ENCODE measurements at regions not wholly inside any gene's neighbourhood (a gene's known extent, or its start where the extent isn't known, plus 50 kb on each side); places are given as distances from the start of the nearest gene placed in this dataset.
"Not testable (repeated sequence)": the region's sequence is repeated elsewhere in the genome, so short reads cannot be mapped to it uniquely, and the experiment has no call there.

- DNase-seq (ENCODE audit: low spot score) = no peak
Measured at GRCh38 chr14:27739657-27740156, 1026.9 kb upstream of the FOXG1 start.

DNA sequence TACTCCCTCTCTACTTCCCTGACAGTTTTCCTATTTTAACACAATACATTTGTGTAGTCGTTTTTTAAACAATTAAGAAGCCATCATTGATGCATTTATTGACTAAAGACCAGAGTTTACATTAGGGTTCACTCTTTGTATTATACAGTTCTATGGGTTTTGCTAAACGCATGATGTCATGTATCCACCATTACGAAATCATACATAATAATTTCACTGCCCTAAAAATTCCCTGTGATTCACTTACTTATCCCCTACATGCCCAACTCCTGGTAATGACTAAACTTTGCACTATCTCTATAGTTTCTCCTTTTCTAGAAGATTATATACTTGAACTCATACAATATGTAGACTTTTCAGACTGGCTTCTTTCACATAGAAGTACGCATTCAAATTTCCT lies 1016.5 kb upstream of the FOXG1 start:
- no peak for DNase-seq (ENCODE audit: low spot score)

- not testable (repeated sequence) for DNase-seq (ENCODE audit: low spot score)
Measured at GRCh38 chr14:27757642-27758041, 1008.9 kb upstream of the FOXG1 start.

- not testable (repeated sequence) for DNase-seq (ENCODE audit: low spot score)
Measured at GRCh38 chr14:27760367-27760766, 1006.2 kb upstream of the FOXG1 start.

- not testable (repeated sequence) for DNase-seq (ENCODE audit: low spot score)
Measured at GRCh38 chr14:27799066-27800028, 967.2 kb upstream of the FOXG1 start.

DNA sequence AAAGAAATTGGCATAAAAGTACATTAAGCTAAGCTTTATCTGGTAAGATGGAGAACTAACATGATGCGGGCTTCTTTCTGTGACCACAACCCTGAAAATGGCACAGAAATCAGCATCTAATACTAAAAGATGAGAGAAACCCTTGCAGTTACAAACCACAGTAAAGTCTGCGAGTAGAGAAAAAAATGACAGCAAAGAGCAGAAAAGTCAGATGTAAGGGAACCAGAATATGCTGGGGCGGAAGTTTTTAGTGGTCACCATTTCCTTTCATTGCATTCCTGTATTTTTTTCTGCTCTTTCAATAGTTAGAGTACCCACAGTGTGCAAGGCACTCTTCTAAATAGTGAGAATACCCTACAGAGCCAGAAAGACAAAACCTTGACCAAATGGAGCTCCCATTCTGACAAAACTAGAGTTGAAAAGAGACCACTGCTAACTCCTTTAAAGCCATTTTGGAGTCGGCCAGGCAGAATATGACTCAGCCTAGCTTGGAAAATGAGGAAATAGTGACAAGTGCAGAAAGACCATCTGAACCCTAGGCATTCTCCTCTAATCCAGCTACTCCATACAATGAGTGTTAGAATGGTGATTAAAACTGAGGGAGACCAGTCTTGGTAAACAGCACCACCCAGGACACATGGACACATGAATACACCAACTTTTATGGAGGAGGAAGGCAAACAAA lies 948.7 kb upstream of the FOXG1 start:
- DNase-seq (ENCODE audit: low spot score) = not testable (repeated sequence)

DNA sequence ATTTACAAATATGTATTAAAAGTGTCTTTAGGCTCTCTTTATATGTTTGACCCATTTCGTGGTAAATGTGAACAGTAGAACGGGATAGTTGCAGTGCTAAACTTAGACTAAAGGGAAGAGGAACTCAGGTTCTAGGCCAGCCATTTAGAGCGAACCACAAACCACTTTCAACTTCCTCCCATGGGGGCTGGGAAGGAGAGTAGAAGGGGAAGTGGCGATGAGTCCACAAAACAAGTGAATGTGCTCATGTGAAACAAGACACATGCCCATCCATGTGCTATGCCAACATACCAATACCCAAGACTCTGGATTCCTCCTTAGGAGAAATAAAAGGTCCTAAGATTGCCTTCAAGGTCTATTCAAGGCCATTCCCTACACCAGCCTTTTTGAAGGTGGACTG lies 940.4 kb upstream of the FOXG1 start:
- not testable (repeated sequence) for DNase-seq (ENCODE audit: low spot score)

- DNase-seq (ENCODE audit: low spot score) = not testable (repeated sequence)
Measured at GRCh38 chr14:27831978-27832377, 934.6 kb upstream of the FOXG1 start.

DNA sequence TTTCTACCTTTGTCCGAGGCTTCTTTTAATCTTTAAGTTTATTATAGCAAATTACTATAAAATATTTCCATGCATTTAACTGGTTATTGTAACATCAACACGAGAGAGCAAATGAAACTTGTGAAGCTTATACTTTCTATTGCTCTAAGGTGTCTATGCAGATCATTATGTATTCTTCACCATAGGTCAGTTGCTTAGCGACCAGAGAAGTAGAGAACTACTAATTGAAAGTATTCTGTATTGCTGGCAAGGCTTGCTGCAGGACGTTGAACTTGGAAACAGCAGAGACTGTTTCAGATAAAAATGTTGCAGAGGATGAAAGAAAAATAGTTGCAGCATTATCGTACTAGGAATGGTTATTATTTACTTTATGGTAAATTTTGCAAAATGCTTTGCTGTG lies 933.6 kb upstream of the FOXG1 start:
- not testable (repeated sequence) for DNase-seq (ENCODE audit: low spot score)

GRCh38 chr14:27836386-27836785 lies 930.2 kb upstream of the FOXG1 start:
- DNase-seq (ENCODE audit: low spot score) = no peak

DNA sequence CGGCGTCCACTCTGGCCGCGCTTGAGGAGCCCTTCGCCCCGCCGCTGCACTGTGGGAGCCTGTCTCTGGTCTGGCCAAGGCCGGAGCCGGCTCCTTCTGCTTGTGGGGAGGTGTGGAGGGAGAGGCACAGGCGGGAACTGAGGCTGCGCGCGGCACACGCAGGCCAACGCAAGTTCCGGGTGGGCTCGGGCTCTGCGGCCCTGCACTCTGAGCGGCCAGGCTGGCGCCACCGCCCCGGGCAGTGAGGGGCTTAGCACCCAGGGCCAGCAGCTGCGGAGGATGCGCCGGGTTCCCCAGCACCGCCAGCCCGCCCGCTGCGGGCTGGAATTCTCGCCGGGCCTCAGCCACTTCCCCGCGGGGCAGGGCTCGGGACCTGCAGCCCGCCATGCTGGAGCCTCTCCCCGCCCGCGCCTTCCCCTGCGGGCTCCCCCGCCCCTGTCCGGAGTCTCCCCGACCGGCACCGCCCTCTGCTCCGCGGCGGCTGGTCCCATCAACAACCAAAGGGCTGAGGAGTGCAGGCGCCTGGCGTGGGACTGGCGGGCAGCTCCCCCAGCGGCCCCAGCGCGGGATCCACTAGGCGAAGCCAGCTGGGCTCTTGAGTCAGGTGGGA lies 921.2 kb upstream of the FOXG1 start:
- no peak for DNase-seq (ENCODE audit: low spot score)

DNA sequence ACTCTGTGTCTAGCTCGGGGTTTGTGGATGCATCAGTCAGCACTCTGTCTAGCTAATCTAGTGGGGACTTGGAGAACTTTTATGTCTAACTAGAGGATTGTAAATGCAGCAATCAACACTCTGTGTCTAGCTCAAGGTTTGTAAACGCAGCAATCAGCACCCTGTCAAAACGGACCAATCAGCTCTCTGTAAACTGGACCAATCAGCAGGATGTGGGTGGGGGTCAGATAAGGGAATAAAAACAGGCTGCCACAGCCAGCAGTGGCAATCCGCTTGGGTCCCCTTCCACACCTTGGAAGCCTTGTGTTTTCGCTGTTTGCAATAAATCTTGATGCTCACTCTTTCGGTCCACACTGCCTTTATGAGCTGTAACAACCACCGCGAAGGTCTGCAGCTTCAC lies 920.7 kb upstream of the FOXG1 start:
- no peak for DNase-seq (ENCODE audit: low spot score)

DNA sequence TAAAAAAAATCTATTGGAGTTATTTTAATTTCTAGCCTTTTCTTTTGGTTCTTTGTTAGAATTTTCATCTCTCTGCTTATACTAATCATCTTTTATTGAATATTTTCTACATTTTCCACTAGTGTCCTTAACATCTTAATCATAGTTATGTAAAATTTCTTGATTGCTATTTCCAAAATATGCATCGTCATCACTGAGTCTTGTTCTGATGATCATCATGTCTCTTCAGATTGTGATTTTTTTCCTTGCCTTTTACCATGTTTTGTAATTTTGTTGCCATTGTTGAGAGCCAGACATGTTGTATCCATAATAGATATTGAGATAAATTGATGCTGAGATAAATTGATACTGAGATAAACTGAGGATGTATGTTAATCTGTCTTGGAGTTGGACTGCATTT lies 919.1 kb upstream of the FOXG1 start:
- DNase-seq (ENCODE audit: low spot score) = not testable (repeated sequence)

DNA sequence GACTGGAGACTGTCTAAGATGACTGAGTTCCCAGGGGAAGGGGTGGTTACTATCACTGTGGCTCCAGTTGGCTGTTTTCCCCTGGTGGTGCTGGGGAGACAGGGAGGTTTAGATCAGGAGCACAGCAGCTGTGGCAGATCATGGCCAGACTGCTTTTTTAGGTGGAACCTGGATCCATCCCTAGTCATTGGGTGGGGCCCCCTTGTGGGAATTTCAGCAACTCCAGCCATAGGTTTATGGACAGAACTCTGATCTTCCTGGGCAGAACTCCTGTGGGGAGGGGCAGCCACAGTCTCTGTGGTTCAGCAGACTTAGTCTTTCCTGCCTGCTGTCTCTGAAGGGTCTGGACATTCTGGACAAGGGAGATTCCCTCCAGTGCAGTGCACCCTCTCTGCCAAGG lies 917.4 kb upstream of the FOXG1 start:
- not testable (repeated sequence) for DNase-seq (ENCODE audit: low spot score)

DNA sequence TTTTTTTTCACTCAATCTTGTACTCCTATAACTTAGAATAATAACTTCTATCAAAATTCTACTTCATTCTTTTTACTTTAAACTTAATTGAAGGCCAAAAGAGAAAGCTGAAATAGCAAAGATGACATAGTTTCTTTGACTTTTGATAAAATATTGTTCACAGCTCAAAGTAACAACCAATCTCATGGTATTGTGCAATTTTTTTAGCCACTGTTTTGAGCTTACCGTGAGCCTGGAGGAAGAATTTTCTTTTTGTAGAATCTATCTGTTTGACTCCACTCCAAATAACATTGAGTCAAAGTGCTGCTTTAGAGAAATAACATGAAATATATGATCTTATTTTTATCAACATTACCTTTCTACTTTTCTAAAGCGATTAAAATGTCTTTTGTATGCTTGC lies 903.9 kb upstream of the FOXG1 start:
- DNase-seq (ENCODE audit: low spot score) = no peak

DNA sequence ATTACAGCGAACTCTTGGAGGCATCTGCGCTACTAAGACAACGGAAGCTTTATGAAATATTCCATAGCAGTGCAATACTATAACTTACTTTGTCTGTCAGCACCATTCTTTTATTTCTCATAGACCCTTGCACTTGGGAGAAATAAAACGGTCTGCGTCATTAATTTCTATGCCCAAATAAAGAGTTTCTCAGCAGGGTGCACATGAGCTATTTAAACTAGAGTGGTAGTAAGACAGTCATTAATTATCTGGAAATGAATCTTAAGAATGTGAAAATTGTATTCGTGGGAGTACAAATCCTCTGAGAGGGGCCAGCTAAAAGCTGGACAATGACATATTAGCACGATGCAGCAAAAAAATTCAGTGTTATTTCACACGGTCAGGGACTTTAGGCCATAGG lies 903.4 kb upstream of the FOXG1 start:
- no peak for DNase-seq (ENCODE audit: low spot score)

- DNase-seq (ENCODE audit: low spot score) = no peak
Measured at GRCh38 chr14:27881063-27881462, 885.5 kb upstream of the FOXG1 start.

- no peak for DNase-seq (ENCODE audit: low spot score)
Measured at GRCh38 chr14:27881646-27882045, 884.9 kb upstream of the FOXG1 start.

- DNase-seq (ENCODE audit: low spot score) = no peak
Measured at GRCh38 chr14:27886256-27886655, 880.3 kb upstream of the FOXG1 start.

GRCh38 chr14:27890259-27890658 lies 876.3 kb upstream of the FOXG1 start:
- no peak for DNase-seq (ENCODE audit: low spot score)

DNA sequence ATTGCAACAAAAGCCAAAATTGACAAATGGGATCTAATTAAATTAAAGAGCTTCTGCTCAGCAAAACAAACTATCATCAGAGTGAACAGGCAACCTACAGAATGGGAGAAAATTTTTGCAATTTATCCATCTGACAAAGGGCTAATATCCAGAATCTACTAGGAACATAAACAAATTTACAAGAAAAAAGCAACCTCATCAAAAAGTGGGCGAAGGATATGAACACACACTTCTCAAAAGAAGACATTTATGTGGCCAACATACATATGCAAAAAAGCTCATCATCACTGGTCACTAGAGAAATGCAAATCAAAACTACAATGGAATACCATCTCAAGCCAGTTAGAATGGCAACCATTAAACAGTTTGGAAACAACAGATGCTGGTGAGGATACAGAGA lies 858.1 kb upstream of the FOXG1 start:
- DNase-seq (ENCODE audit: low spot score) = not testable (repeated sequence)

DNA sequence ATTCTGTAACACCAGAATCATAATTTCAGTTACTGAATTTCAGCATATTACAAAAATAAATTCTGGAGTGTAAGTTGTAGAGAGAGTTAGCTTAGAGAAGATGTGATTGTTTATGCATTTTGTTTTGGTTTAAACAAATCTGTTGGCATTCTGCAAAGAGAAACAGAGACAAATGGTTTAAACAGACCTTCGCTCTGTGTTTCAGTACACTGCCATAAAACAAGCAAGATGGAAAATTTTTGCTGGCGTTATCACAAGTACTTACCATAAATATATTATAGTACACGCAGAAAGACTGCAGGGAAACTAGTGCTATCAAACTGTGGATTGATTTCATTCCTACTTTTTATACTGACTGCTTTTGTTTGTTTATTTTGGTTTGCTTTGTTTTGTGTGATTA lies 850.3 kb upstream of the FOXG1 start:
- no peak for DNase-seq (ENCODE audit: low spot score)
